ENCODE measurements at regions not wholly inside any gene's neighbourhood (a gene's known extent, or its start where the extent isn't known, plus 50 kb on each side); places are given as distances from the start of the nearest gene placed in this dataset.
"Not testable (repeated sequence)": the region's sequence is repeated elsewhere in the genome, so short reads cannot be mapped to it uniquely, and the experiment has no call there.

DNA sequence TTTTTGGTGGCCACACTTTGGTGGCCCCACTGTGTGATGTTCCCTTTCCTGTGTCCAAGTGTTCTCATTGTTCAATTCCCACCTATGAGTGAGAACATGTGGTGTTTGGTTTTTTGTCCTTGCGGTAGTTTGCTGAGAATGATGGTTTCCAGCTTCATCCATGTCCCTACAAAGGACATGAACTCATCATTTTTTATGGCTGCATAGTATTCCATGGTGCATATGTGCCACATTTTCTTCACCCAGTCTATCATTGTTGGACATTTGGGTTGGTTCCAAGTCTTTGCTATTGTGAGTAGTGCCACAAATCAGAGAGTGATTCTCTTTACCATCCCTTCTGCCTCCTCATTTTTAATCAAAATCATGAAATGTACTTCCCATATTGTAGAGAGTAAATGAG, 114.0 kb upstream of the NR2F2 start:
- not testable (repeated sequence) for TF ChIP-seq TAF15 (IDR thresholded peaks at IDR 0.05; ENCODE audit: low read depth, low read length, poor library complexity, severe bottlenecking); ZNF839 (CRISPR knock-in tag; IDR thresholded peaks at IDR 0.05; ENCODE audit: borderline replicate concordance); POGZ (CRISPR knock-in tag; IDR thresholded peaks at IDR 0.05); STAG1 (CRISPR knock-in tag; IDR thresholded peaks at IDR 0.05); ARID2 (CRISPR knock-in tag; IDR thresholded peaks at IDR 0.05; ENCODE audit: borderline replicate concordance); SNRNP70 (IDR thresholded peaks at IDR 0.05; ENCODE audit: low read depth, low read length); EED (CRISPR knock-in tag; IDR thresholded peaks at IDR 0.05)
- TF ChIP-seq, protein P1, sequence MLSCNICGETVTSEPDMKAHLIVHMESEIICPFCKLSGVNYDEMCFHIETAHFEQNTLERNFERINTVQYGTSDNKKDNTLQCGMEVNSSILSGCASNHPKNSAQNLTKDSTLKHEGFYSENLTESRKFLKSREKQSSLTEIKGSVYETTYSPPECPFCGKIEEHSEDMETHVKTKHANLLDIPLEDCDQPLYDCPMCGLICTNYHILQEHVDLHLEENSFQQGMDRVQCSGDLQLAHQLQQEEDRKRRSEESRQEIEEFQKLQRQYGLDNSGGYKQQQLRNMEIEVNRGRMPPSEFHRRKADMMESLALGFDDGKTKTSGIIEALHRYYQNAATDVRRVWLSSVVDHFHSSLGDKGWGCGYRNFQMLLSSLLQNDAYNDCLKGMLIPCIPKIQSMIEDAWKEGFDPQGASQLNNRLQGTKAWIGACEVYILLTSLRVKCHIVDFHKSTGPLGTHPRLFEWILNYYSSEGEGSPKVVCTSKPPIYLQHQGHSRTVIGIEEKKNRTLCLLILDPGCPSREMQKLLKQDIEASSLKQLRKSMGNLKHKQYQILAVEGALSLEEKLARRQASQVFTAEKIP (CRISPR knock-in tag; IDR thresholded peaks at IDR 0.05; ENCODE audit: borderline replicate concordance): not testable (repeated sequence)
